GM23338 (cell line): ENCODE measurements at regions not wholly inside any gene's neighbourhood (a gene's known extent, or its start where the extent isn't known, plus 50 kb on each side); places are given as distances from the start of the nearest gene placed in this dataset.

ENCODE experiments used
- ATAC-seq: fragments of 200-7000 bp; cut with Tn5 transposase; 3 replicates; pipeline ENCODE4 v1.9.1; 2020
- DNase-seq: peaks from one replicate; pipeline ENCODE4 v3.0.0-alpha.2; 2015; ENCODE audit warnings: low spot score
- H2AFZ ChIP-seq: fragments of 200-600 bp; sonication (generic); 2 replicates; pipeline ENCODE4 v1.8.0; 2016; ENCODE audit warnings: antibody characterized with exemption, mild to moderate bottlenecking, moderate library complexity
- H3F3A ChIP-seq: fragments of 200-600 bp; sonication (generic); replicated peaks from 2 replicates; pipeline ENCODE4 v1.8.0; 2017; ENCODE audit warnings: antibody characterized with exemption, mixed run types, low read depth
- H3K27ac ChIP-seq: fragments of 200-600 bp; sonication (generic); 2 replicates; pipeline ENCODE4 v1.6.1; 2016; ENCODE audit warnings: low read depth
- H3K27me3 ChIP-seq: fragments of 200-600 bp; sonication (generic); 2 replicates; pipeline ENCODE4 v1.8.0; 2016; ENCODE audit warnings: mild to moderate bottlenecking, mixed run types, moderate library complexity; ENCODE audit not compliant: insufficient read depth
- H3K36me3 ChIP-seq: fragments of 200-600 bp; sonication (generic); 2 replicates; pipeline ENCODE4 v1.8.0; 2016; ENCODE audit warnings: mild to moderate bottlenecking; ENCODE audit not compliant: insufficient read depth
- H3K4me1 ChIP-seq: fragments of 200-600 bp; sonication (generic); 2 replicates; pipeline ENCODE4 v1.8.0; 2016; ENCODE audit warnings: mild to moderate bottlenecking, moderate library complexity; ENCODE audit not compliant: insufficient read depth
- H3K4me2 ChIP-seq: fragments of 200-600 bp; sonication (generic); 2 replicates; pipeline ENCODE4 v1.7.1; 2017; ENCODE audit warnings: mixed run types
- H3K4me3 ChIP-seq: fragments of 200-600 bp; sonication (generic); 2 replicates; pipeline ENCODE4 v1.6.1; 2016; ENCODE audit warnings: mixed run types
- H3K79me2 ChIP-seq: fragments of 200-600 bp; sonication (generic); replicated peaks from 2 replicates; pipeline ENCODE4 v1.8.0; 2017; ENCODE audit warnings: mild to moderate bottlenecking; ENCODE audit not compliant: insufficient read depth
- H3K9me2 ChIP-seq: fragments of 200-600 bp; sonication (generic); 2 replicates; pipeline ENCODE4 v1.8.0; 2017; ENCODE audit not compliant: insufficient read depth
- H4K20me1 ChIP-seq: fragments of 200-600 bp; sonication (generic); replicated peaks from 2 replicates; pipeline ENCODE4 v1.8.0; 2017; ENCODE audit warnings: mild to moderate bottlenecking; ENCODE audit not compliant: insufficient read depth
- H3K27ac Mint-ChIP-seq: 2 replicates; pipeline ENCODE4 v1.8.0; 2020; ENCODE audit warnings: inconsistent platforms, mild to moderate bottlenecking, moderate library complexity, mixed read lengths
- H3K27me3 Mint-ChIP-seq: 3 replicates; pipeline ENCODE4 v1.8.0; 2022; ENCODE audit warnings: low read depth, mild to moderate bottlenecking, moderate library complexity, mixed read lengths, inconsistent platforms; ENCODE audit not compliant: insufficient read depth, poor library complexity
- H3K36me3 Mint-ChIP-seq: 3 replicates; pipeline ENCODE4 v1.8.0; 2021; ENCODE audit warnings: low read depth, mild to moderate bottlenecking, inconsistent platforms, moderate library complexity, mixed read lengths
- H3K4me1 Mint-ChIP-seq: 3 replicates; pipeline ENCODE4 v1.8.0; 2020; ENCODE audit warnings: mild to moderate bottlenecking, inconsistent platforms, mixed read lengths
- H3K4me3 Mint-ChIP-seq: 3 replicates; pipeline ENCODE4 v1.8.0; 2021; ENCODE audit warnings: moderate library complexity, mild to moderate bottlenecking, inconsistent platforms, mixed read lengths
- H3K9me3 Mint-ChIP-seq: 3 replicates; pipeline ENCODE4 v1.8.0; 2020; ENCODE audit warnings: moderate library complexity, mild to moderate bottlenecking, inconsistent platforms, mixed read lengths
- CTCF ChIP-seq, 2 experiments: fragments of 200-600 bp in 1 of 2; sonication (generic) in 1 of 2; conservative IDR thresholded peaks; 2 replicates each; pipeline versions ENCODE4 v1.5.1 to v1.6.1; 2016 to 2017; ENCODE audit warnings: antibody characterized with exemption in 2 of 2, low read depth in 2 of 2, mild to moderate bottlenecking in 2 of 2, moderate library complexity in 1 of 2
- ETS1 ChIP-seq: IDR thresholded peaks from 2 replicates; pipeline ENCODE4 v1.6.1; 2016; ENCODE audit warnings: antibody characterized with exemption
- EZH2 ChIP-seq: fragments of 200-600 bp; sonication (generic); IDR thresholded peaks from one replicate; pipeline ENCODE4 v1.8.0; 2017; ENCODE audit warnings: antibody characterized with exemption, mild to moderate bottlenecking, low read depth; ENCODE audit not compliant: unreplicated experiment
- EZH2phosphoT487 ChIP-seq: fragments of 200-600 bp; sonication (generic); IDR thresholded peaks from one replicate; pipeline ENCODE4 v1.8.1; 2018; ENCODE audit warnings: antibody characterized with exemption; ENCODE audit not compliant: unreplicated experiment
- JUNB ChIP-seq: IDR thresholded peaks from one replicate; pipeline ENCODE4 v1.6.1; 2016; ENCODE audit warnings: antibody characterized with exemption; ENCODE audit not compliant: unreplicated experiment
- NANOG ChIP-seq: IDR thresholded peaks from 2 replicates; pipeline ENCODE4 v1.6.1; 2016; ENCODE audit warnings: antibody characterized with exemption, borderline replicate concordance
- POLR2AphosphoS5 ChIP-seq: IDR thresholded peaks from 2 replicates; pipeline ENCODE4 v1.6.1; 2016; ENCODE audit warnings: antibody characterized with exemption, low read depth
- REST ChIP-seq: IDR thresholded peaks from one replicate; pipeline ENCODE4 v1.6.1; 2018; ENCODE audit warnings: antibody characterized with exemption; ENCODE audit not compliant: unreplicated experiment
- ZNF114 ChIP-seq: fragments of 250-450 bp; sonication (Bioruptor Pico); IDR thresholded peaks from 2 replicates; pipeline ENCODE4 v1.5.0; 2020; ENCODE audit warnings: mild to moderate bottlenecking, moderate library complexity
- ZNF331 ChIP-seq: fragments of 250-450 bp; sonication (Bioruptor Pico); IDR thresholded peaks from 2 replicates; pipeline ENCODE4 v1.5.0; 2020; ENCODE audit warnings: low read depth, mild to moderate bottlenecking, moderate library complexity

GRCh38 chr1:55384637-55385036 lies 169.5 kb upstream of the USP24 start (continued):
- TF ChIP-seq CTCF (conservative IDR thresholded peaks at IDR 0.05; ENCODE audit: low read depth in 2 of 2) (no peak), NANOG (no peak), ZNF114 (CRISPR knock-in tag) (no peak), POLR2AphosphoS5 (no peak), EZH2 (no peak)

- Histone ChIP-seq H3K79me2 (no peaks in the 10 kb centered on the region), H2AFZ (no peak overlapping the region), H3K36me3 (no peaks in the 10 kb centered on the region), H4K20me1 (no peaks in the 10 kb centered on the region), H3K4me2 (no peak overlapping the region), H3K9me2 (no peaks in the 10 kb centered on the region), H3K27me3 (no peaks in the 10 kb centered on the region), H3K4me3 (no peak overlapping the region), H3F3A (no peaks in the 10 kb centered on the region), H3K27ac (no peak overlapping the region), H3K4me1 (no peaks in the 10 kb centered on the region)
- no peak for ATAC-seq
- Mint-ChIP-seq H3K27me3 (peaks cover 3% of the 10 kb centered on the region), H3K27ac (no peak overlapping the region), H3K4me1 (no peaks in the 10 kb centered on the region), H3K9me3 (no peaks in the 10 kb centered on the region), H3K36me3 (no peaks in the 10 kb centered on the region), H3K4me3 (no peak overlapping the region)
- no peak for TF ChIP-seq REST
- no peak for TF ChIP-seq NANOG
- no peak for TF ChIP-seq CTCF (conservative IDR thresholded peaks at IDR 0.05; ENCODE audit: low read depth in 2 of 2)
- TF ChIP-seq ZNF331 = no peak
- no peak for TF ChIP-seq EZH2
- no peak for TF ChIP-seq POLR2AphosphoS5
- TF ChIP-seq ZNF114 (CRISPR knock-in tag) = no peak
- no peak for TF ChIP-seq ETS1
- TF ChIP-seq JUNB = no peak
- TF ChIP-seq EZH2phosphoT487 = no peak
- DNase-seq = no peak
These were observed 167.7 kb upstream of the USP24 start for GRCh38 chr1:55382806-55383305.
